ENCODE measurements at regions not wholly inside any gene's neighbourhood (a gene's known extent, or its start where the extent isn't known, plus 50 kb on each side); places are given as distances from the start of the nearest gene placed in this dataset.

- no peak for TF ChIP-seq CTCF (conservative IDR thresholded peaks at IDR 0.05 in 1 of 2, IDR thresholded peaks at IDR 0.05 in 1 of 2; ENCODE audit: low read depth in 1 of 2, low read length in 2 of 2)
- TF ChIP-seq EZH2 (IDR thresholded peaks at IDR 0.05; ENCODE audit: low read length, missing control alignments): no peak
Observed at GRCh38 chr3:190746986-190747385, 115.5 kb downstream of the GMNC start.

Measured in fibroblast of lung (primary cell).